Fibroblast of pulmonary artery (primary cell): ENCODE measurements at regions not wholly inside any gene's neighbourhood (a gene's known extent, or its start where the extent isn't known, plus 50 kb on each side); places are given as distances from the start of the nearest gene placed in this dataset.

Experiments used
- DNase-seq: peaks from one replicate; pipeline ENCODE4 v3.0.0-alpha.2; 2010; ENCODE audit warnings: low read depth
- H3K4me3 ChIP-seq: replicated peaks from 2 replicates; pipeline ENCODE4 v1.5.1; 2011; ENCODE audit warnings: low read depth, mild to moderate bottlenecking, control low read depth, low read length, moderate library complexity
- CTCF ChIP-seq: IDR thresholded peaks from 2 replicates; pipeline ENCODE4 v1.5.1; 2011; ENCODE audit warnings: mild to moderate bottlenecking, control low read depth, low read length, inconsistent platforms; ENCODE audit errors: missing control alignments

- no peak overlapping the region for H3K4me3 ChIP-seq
- TF ChIP-seq CTCF, result no peak
- DNase-seq, result no peak
Measured at GRCh38 chr16:74101379-74102137, 195.1 kb upstream of the PSMD7 start.

- TF ChIP-seq CTCF, result no peak
- H3K4me3 ChIP-seq, result no peak overlapping the region
- no peak for DNase-seq
Measured at GRCh38 chr16:74100395-74101326, 196.0 kb upstream of the PSMD7 start.

- DNase-seq, result no peak
- TF ChIP-seq CTCF, result no peak
Measured at GRCh38 chr16:74099530-74099929, 197.1 kb upstream of the PSMD7 start.

GRCh38 chr16:74094962-74095361 lies 201.7 kb upstream of the PSMD7 start:
- no peak for TF ChIP-seq CTCF
- H3K4me3 ChIP-seq, result no peak overlapping the region
- no peak for DNase-seq

More at GRCh38 chr16:74099530-74099929, 197.1 kb upstream of the PSMD7 start:
- no peak overlapping the region for H3K4me3 ChIP-seq

- no peak for TF ChIP-seq CTCF
- no peak for DNase-seq
- H3K4me3 ChIP-seq, result no peak overlapping the region
Measured at GRCh38 chr16:74094514-74094913, 202.1 kb upstream of the PSMD7 start.

GRCh38 chr16:74092336-74092735 lies 204.3 kb upstream of the PSMD7 start:
- DNase-seq, result no peak
- no peak overlapping the region for H3K4me3 ChIP-seq
- TF ChIP-seq CTCF, result no peak
